Brain microvascular endothelial cell (primary cell): ENCODE measurements at regions not wholly inside any gene's neighbourhood (a gene's known extent, or its start where the extent isn't known, plus 50 kb on each side); places are given as distances from the start of the nearest gene placed in this dataset.
A peak's percentile ranks its signal among the peaks of the same experiment; 100 is the strongest.

Experiments
- DNase-seq: peaks from one replicate; pipeline ENCODE4 v3.0.0-alpha.2; 2020
- H3K27ac ChIP-seq: fragments of 250-450 bp; sonication (Bioruptor Pico); 2 replicates; pipeline ENCODE4 v1.5.1; 2020; ENCODE audit warnings: mild to moderate bottlenecking, moderate library complexity
- H3K27me3 ChIP-seq: fragments of 250-450 bp; sonication (Bioruptor Pico); replicated peaks from 2 replicates; pipeline ENCODE4 v1.5.1; 2020; ENCODE audit warnings: mild to moderate bottlenecking
- H3K36me3 ChIP-seq: fragments of 250-450 bp; sonication (Bioruptor Pico); replicated peaks from 2 replicates; pipeline ENCODE4 v1.5.1; 2020; ENCODE audit warnings: mild to moderate bottlenecking
- H3K4me3 ChIP-seq: 2 replicates; pipeline ENCODE4 v1.5.1; 2011; ENCODE audit warnings: low read depth, mild to moderate bottlenecking, control low read depth, low read length, moderate library complexity
- CTCF ChIP-seq: IDR thresholded peaks from 2 replicates; pipeline ENCODE4 v1.5.1; 2011; ENCODE audit warnings: low read depth, mild to moderate bottlenecking, moderate library complexity, low read length, control low read depth, inconsistent platforms; ENCODE audit errors: missing control alignments
- in situ Hi-C: cut with HindIII; loops from 2 replicates; pipeline ENCODE4 v1.10.0; 2017; ENCODE audit warnings: low sequenced_read_pairs, low pct_ligation_motif_present

GRCh38 chr18:46273861-46274260 lies 169.7 kb downstream of the HAUS1 start:
- Histone ChIP-seq H3K4me3 (no peak overlapping the region), H3K27me3 (no peaks in the 10 kb centered on the region), H3K27ac (no peak overlapping the region), H3K36me3 (no peaks in the 10 kb centered on the region)
- no peak for DNase-seq
- in situ Hi-C loops = no loop called here
- no peak for TF ChIP-seq CTCF

GRCh38 chr18:46274266-46274665 lies 170.1 kb downstream of the HAUS1 start:
- no peak for TF ChIP-seq CTCF
- H3K4me3 ChIP-seq = no peak overlapping the region
- in situ Hi-C loops = no loop called here
- no peak for DNase-seq
- no peaks in the 10 kb centered on the region for H3K36me3 ChIP-seq
- no peaks in the 10 kb centered on the region for H3K27me3 ChIP-seq
- H3K27ac ChIP-seq = no peak overlapping the region

GRCh38 chr18:46275370-46275769 lies 171.2 kb downstream of the HAUS1 start:
- DNase-seq = no peak
- in situ Hi-C loops = no loop called here
- TF ChIP-seq CTCF = no peak
- Histone ChIP-seq H3K27ac (no peak overlapping the region), H3K36me3 (no peaks in the 10 kb centered on the region), H3K4me3 (no peak overlapping the region), H3K27me3 (no peaks in the 10 kb centered on the region)

- TF ChIP-seq CTCF = no peak
- DNase-seq = no peak
- Histone ChIP-seq H3K36me3 (no peaks in the 10 kb centered on the region), H3K27me3 (no peaks in the 10 kb centered on the region), H3K27ac (no peak overlapping the region), H3K4me3 (no peak overlapping the region)
- in situ Hi-C loops = no loop called here
Measured at GRCh38 chr18:46276748-46277147, 172.6 kb downstream of the HAUS1 start.

GRCh38 chr18:46278481-46279465 lies 174.6 kb downstream of the HAUS1 start:
- no peak for TF ChIP-seq CTCF
- DNase-seq = peak; percentile 83
- in situ Hi-C loops = no loop called here
- Histone ChIP-seq H3K4me3 (no peak overlapping the region), H3K36me3 (no peaks in the 10 kb centered on the region), H3K27me3 (no peaks in the 10 kb centered on the region), H3K27ac (no peak overlapping the region)
